ENCODE measurements at regions not wholly inside any gene's neighbourhood (a gene's known extent, or its start where the extent isn't known, plus 50 kb on each side); places are given as distances from the start of the nearest gene placed in this dataset.

GRCh38 chr9:26462751-26463150 lies 429.9 kb downstream of the CAAP1 start:
- TF ChIP-seq CTCF (IDR thresholded peaks at IDR 0.05) (no peak), POLR2A (IDR thresholded peaks at IDR 0.05) (no peak)
